HG02571 (cell line): ENCODE measurements at regions not wholly inside any gene's neighbourhood (a gene's known extent, or its start where the extent isn't known, plus 50 kb on each side); places are given as distances from the start of the nearest gene placed in this dataset.

Experiments
- ATAC-seq: cut with Tn5 transposase; IDR thresholded peaks from one replicate; pipeline ENCODE4 v1.9.1; 2021; ENCODE audit warnings: mild to moderate bottlenecking, moderate library complexity; ENCODE audit not compliant: unreplicated experiment

- ATAC-seq = no peak
These were observed 135.1 kb upstream of the GATA6 start for GRCh38 chr18:22034276-22034675.

GRCh38 chr18:22040533-22040932 is 128.9 kb upstream of the GATA6 start:
- ATAC-seq = no peak

- no peak for ATAC-seq
These were observed 125.6 kb upstream of the GATA6 start for GRCh38 chr18:22043837-22044236.

GRCh38 chr18:22044474-22045220 is 124.7 kb upstream of the GATA6 start:
- ATAC-seq = no peak

- no peak for ATAC-seq
These were observed 124.0 kb upstream of the GATA6 start for GRCh38 chr18:22045221-22045918.

GRCh38 chr18:22046473-22046872 is 122.9 kb upstream of the GATA6 start:
- ATAC-seq = no peak

GRCh38 chr18:22047485-22047884 is 121.9 kb upstream of the GATA6 start:
- ATAC-seq = no peak

- no peak for ATAC-seq
These were observed 121.2 kb upstream of the GATA6 start for GRCh38 chr18:22048221-22048620.

- ATAC-seq = no peak
These were observed 120.3 kb upstream of the GATA6 start for GRCh38 chr18:22048932-22049615.

- ATAC-seq = no peak
These were observed 116.8 kb upstream of the GATA6 start for GRCh38 chr18:22052405-22053105.

- no peak for ATAC-seq
These were observed 113.7 kb upstream of the GATA6 start for GRCh38 chr18:22055466-22056238.

- no peak for ATAC-seq
These were observed 112.4 kb upstream of the GATA6 start for GRCh38 chr18:22056950-22057349.

GRCh38 chr18:22057908-22058527 is 111.4 kb upstream of the GATA6 start:
- no peak for ATAC-seq

GRCh38 chr18:22060361-22060760 is 109.0 kb upstream of the GATA6 start:
- ATAC-seq = no peak

GRCh38 chr18:22063102-22063501 is 106.3 kb upstream of the GATA6 start:
- ATAC-seq = no peak

- no peak for ATAC-seq
These were observed 105.7 kb upstream of the GATA6 start for GRCh38 chr18:22063672-22064071.

GRCh38 chr18:22064581-22064980 is 104.8 kb upstream of the GATA6 start:
- no peak for ATAC-seq

- ATAC-seq = no peak
These were observed 104.1 kb upstream of the GATA6 start for GRCh38 chr18:22065311-22065710.

GRCh38 chr18:22066083-22066485 is 103.3 kb upstream of the GATA6 start:
- no peak for ATAC-seq

GRCh38 chr18:22067109-22067508 is 102.3 kb upstream of the GATA6 start:
- ATAC-seq = no peak
